Spleen (tissue), 7 donors: ENCODE measurements at regions not wholly inside any gene's neighbourhood (a gene's known extent, or its start where the extent isn't known, plus 50 kb on each side); places are given as distances from the start of the nearest gene placed in this dataset.

Experiments
- CTCF ChIP-seq, 11 experiments: fragments of 200-600 bp in 7 of 11; fragments of 450-650 bp in 4 of 11; sonication (generic) in 4 of 11; IDR thresholded peaks in 8 of 11; conservative IDR thresholded peaks in 3 of 11; 1 replicate in 7 of 11; 2 replicates in 4 of 11; pipeline versions ENCODE4 v1.4.0 to v1.8.0; 2016 to 2021; ENCODE audit warnings: antibody characterized with exemption in 11 of 11, inconsistent platforms in 4 of 11, mild to moderate bottlenecking in 1 of 11
- POLR2A ChIP-seq, 3 donors: fragments of 450-650 bp; IDR thresholded peaks; one replicate each; pipeline ENCODE4 v1.5.1; 2017; ENCODE audit warnings: antibody characterized with exemption in 3 of 3, mild to moderate bottlenecking in 1 of 3
- POLR2AphosphoS5 ChIP-seq, 3 donors: sonication (generic); formaldehyde crosslinking; IDR thresholded peaks; one replicate each; pipeline ENCODE4 v1.5.1; 2017; ENCODE audit warnings: antibody characterized with exemption in 3 of 3
- donor health status: DM: no; HTN: no; CAD: no; lungs with moderate emphysema.
- donor health status: DM: no; HTN: no; CAD: no.
- donor health status: DM: no; HTN: no; CAD: no.

GRCh38 chr2:22282916-22283315 is 1102.1 kb upstream of the KLHL29 start:
- TF ChIP-seq CTCF (IDR thresholded peaks at IDR 0.05 in 8 of 11, conservative IDR thresholded peaks at IDR 0.05 in 3 of 11) (no peak), POLR2AphosphoS5 (IDR thresholded peaks at IDR 0.05) (no peak), POLR2A (IDR thresholded peaks at IDR 0.05) (no peak)
